H9 (cell line): ENCODE measurements at regions not wholly inside any gene's neighbourhood (a gene's known extent, or its start where the extent isn't known, plus 50 kb on each side); places are given as distances from the start of the nearest gene placed in this dataset.

Source experiments
- DNase-seq: peaks from one replicate; pipeline ENCODE4 v3.0.0-alpha.2; 2017
- H2AFZ ChIP-seq: one replicate; pipeline ENCODE4 v1.6.1; 2013; ENCODE audit warnings: mild to moderate bottlenecking, low read length, control low read depth, moderate library complexity
- H2AK5ac ChIP-seq: 2 replicates; pipeline ENCODE4 v1.6.1; 2013; ENCODE audit warnings: low read length, control low read depth, mixed read lengths; ENCODE audit not compliant: insufficient read length
- H2BK120ac ChIP-seq: one replicate; pipeline ENCODE4 v1.6.1; 2013; ENCODE audit warnings: low read depth, mild to moderate bottlenecking, low read length, control low read depth, inconsistent platforms; ENCODE audit not compliant: poor library complexity, severe bottlenecking
- H2BK12ac ChIP-seq: 2 replicates; pipeline ENCODE4 v1.6.1; 2013; ENCODE audit warnings: low read length, control low read depth, mixed read lengths, low read depth; ENCODE audit not compliant: insufficient read length
- H2BK15ac ChIP-seq: 2 replicates; pipeline ENCODE4 v1.6.1; 2013; ENCODE audit warnings: low read depth, low read length, control low read depth
- H2BK20ac ChIP-seq: one replicate; pipeline ENCODE4 v1.6.1; 2013; ENCODE audit warnings: low read depth, mild to moderate bottlenecking, low read length, control low read depth, inconsistent platforms; ENCODE audit not compliant: poor library complexity, severe bottlenecking
- H2BK5ac ChIP-seq: 2 replicates; pipeline ENCODE4 v1.6.1; 2013; ENCODE audit warnings: low read length, control low read depth, mixed read lengths; ENCODE audit not compliant: insufficient read length
- H3K14ac ChIP-seq: 2 replicates; pipeline ENCODE4 v1.6.1; 2013; ENCODE audit warnings: low read length, control low read depth; ENCODE audit not compliant: insufficient read depth
- H3K18ac ChIP-seq: 2 replicates; pipeline ENCODE4 v1.6.1; 2013; ENCODE audit warnings: low read depth, mild to moderate bottlenecking, mixed read lengths, low read length, control low read depth; ENCODE audit not compliant: insufficient read length
- H3K23ac ChIP-seq: 2 replicates; pipeline ENCODE4 v1.6.1; 2013; ENCODE audit warnings: low read length, control low read depth, mixed read lengths, low read depth; ENCODE audit not compliant: insufficient read length
- H3K23me2 ChIP-seq: 2 replicates; pipeline ENCODE4 v1.6.1; 2013; ENCODE audit warnings: low read depth, mild to moderate bottlenecking, mixed read lengths, low read length, control low read depth; ENCODE audit not compliant: insufficient read length, poor library complexity, severe bottlenecking
- H3K27ac ChIP-seq: 2 replicates; pipeline ENCODE4 v1.5.1; 2013; ENCODE audit warnings: low read length, control low read depth, mixed read lengths, low read depth; ENCODE audit not compliant: insufficient read length
- H3K27me3 ChIP-seq: 2 replicates; pipeline ENCODE4 v1.6.1; 2013; ENCODE audit warnings: low read length, control low read depth, inconsistent platforms; ENCODE audit not compliant: insufficient read depth
- H3K4ac ChIP-seq: 2 replicates; pipeline ENCODE4 v1.6.1; 2013; ENCODE audit warnings: low read depth, mild to moderate bottlenecking, control low read depth, inconsistent platforms, low read length, moderate library complexity
- H3K4me1 ChIP-seq: 2 replicates; pipeline ENCODE4 v1.6.1; 2013; ENCODE audit warnings: low read length, control low read depth, inconsistent platforms; ENCODE audit not compliant: insufficient read depth
- H3K4me2 ChIP-seq: 2 replicates; pipeline ENCODE4 v1.6.1; 2013; ENCODE audit warnings: low read length, control low read depth, mixed read lengths; ENCODE audit not compliant: insufficient read length, insufficient read depth
- H3K56ac ChIP-seq: 2 replicates; pipeline ENCODE4 v1.6.1; 2013; ENCODE audit warnings: low read depth, mild to moderate bottlenecking, mixed read lengths, low read length, control low read depth; ENCODE audit not compliant: insufficient read length
- H3K79me1 ChIP-seq: 2 replicates; pipeline ENCODE4 v1.6.1; 2013; ENCODE audit warnings: low read depth, mild to moderate bottlenecking, moderate library complexity, low read length, control low read depth, inconsistent platforms; ENCODE audit not compliant: insufficient read depth, poor library complexity, severe bottlenecking
- H3K79me2 ChIP-seq: 2 replicates; pipeline ENCODE4 v1.6.1; 2013; ENCODE audit warnings: low read length, control low read depth, inconsistent platforms; ENCODE audit not compliant: insufficient read depth
- H3K9ac ChIP-seq: 2 replicates; pipeline ENCODE4 v1.6.1; 2013; ENCODE audit warnings: low read length, control low read depth, mixed read lengths; ENCODE audit not compliant: insufficient read length; ENCODE audit errors: extremely low read depth
- H3K9me3 ChIP-seq: one replicate; pipeline ENCODE4 v1.6.1; 2013; ENCODE audit warnings: low read depth, low read length, inconsistent platforms; ENCODE audit not compliant: control insufficient read depth
- H3T11ph ChIP-seq: one replicate; pipeline ENCODE4 v1.6.1; 2013; ENCODE audit warnings: mild to moderate bottlenecking, low read length, control low read depth, inconsistent platforms
- H4K20me1 ChIP-seq: one replicate; pipeline ENCODE4 v1.6.1; 2013; ENCODE audit not compliant: control insufficient read depth, insufficient read length, insufficient read depth
- H4K5ac ChIP-seq: 2 replicates; pipeline ENCODE4 v1.6.1; 2013; ENCODE audit warnings: low read depth, mild to moderate bottlenecking, mixed read lengths, low read length, control low read depth; ENCODE audit not compliant: insufficient read length
- H4K8ac ChIP-seq: replicated peaks from 2 replicates; pipeline ENCODE4 v1.6.1; 2013; ENCODE audit warnings: low read length, control low read depth, mixed read lengths, low read depth; ENCODE audit not compliant: insufficient read length
- H4K91ac ChIP-seq: 2 replicates; pipeline ENCODE4 v1.6.1; 2013; ENCODE audit warnings: low read depth, mild to moderate bottlenecking, moderate library complexity, mixed read lengths, low read length, control low read depth; ENCODE audit not compliant: insufficient read length
- H3K27ac Mint-ChIP-seq, 3 experiments: 2 replicates in 2 of 3; 3 replicates in 1 of 3; pipeline ENCODE4 v1.8.0; 2020 to 2021; ENCODE audit warnings: mixed read lengths in 3 of 3, mild to moderate bottlenecking in 1 of 3, moderate library complexity in 1 of 3
- H3K27me3 Mint-ChIP-seq: 2 replicates; pipeline ENCODE4 v1.8.0; 2021; ENCODE audit warnings: low read depth, mild to moderate bottlenecking, moderate library complexity, mixed read lengths
- H3K36me3 Mint-ChIP-seq, 3 experiments: 2 replicates in 2 of 3; 3 replicates in 1 of 3; pipeline ENCODE4 v1.8.0; 2020 to 2021; ENCODE audit warnings: low read depth in 3 of 3, mixed read lengths in 3 of 3; ENCODE audit not compliant: insufficient read depth in 1 of 3
- H3K4me1 Mint-ChIP-seq, 2 experiments: 2 replicates each; pipeline ENCODE4 v1.8.0; 2020; ENCODE audit warnings: mixed read lengths in 2 of 2
- H3K4me3 Mint-ChIP-seq, 2 experiments: 2 replicates in 1 of 2; 3 replicates in 1 of 2; pipeline ENCODE4 v1.8.0; 2020 to 2021; ENCODE audit warnings: mild to moderate bottlenecking in 2 of 2, mixed read lengths in 2 of 2, moderate library complexity in 1 of 2
- H3K9me3 Mint-ChIP-seq, 2 experiments: 2 replicates in 1 of 2; 3 replicates in 1 of 2; pipeline ENCODE4 v1.8.0; 2020; ENCODE audit warnings: mild to moderate bottlenecking in 2 of 2, mixed read lengths in 2 of 2, moderate library complexity in 1 of 2
- CTCF ChIP-seq: fragments of 200-600 bp; sonication (generic); conservative IDR thresholded peaks from 3 replicates; pipeline ENCODE4 v1.8.0; 2021; ENCODE audit warnings: antibody characterized with exemption, mild to moderate bottlenecking
- whole genome bisulfite sequencing: extraction: QIAGEN DNeasy Blood & Tissue Kit; methylation state at CpG from one replicate; pipeline ENCODE4 v1.1.7; 2013; ENCODE audit warnings: missing lambda C conversion rate, low lambda C conversion rate, mixed read lengths; ENCODE audit not compliant: insufficient read length; ENCODE audit errors: extremely low coverage; 5-methylcytosine and 5-hydroxymethylcytosine counted together

DNA sequence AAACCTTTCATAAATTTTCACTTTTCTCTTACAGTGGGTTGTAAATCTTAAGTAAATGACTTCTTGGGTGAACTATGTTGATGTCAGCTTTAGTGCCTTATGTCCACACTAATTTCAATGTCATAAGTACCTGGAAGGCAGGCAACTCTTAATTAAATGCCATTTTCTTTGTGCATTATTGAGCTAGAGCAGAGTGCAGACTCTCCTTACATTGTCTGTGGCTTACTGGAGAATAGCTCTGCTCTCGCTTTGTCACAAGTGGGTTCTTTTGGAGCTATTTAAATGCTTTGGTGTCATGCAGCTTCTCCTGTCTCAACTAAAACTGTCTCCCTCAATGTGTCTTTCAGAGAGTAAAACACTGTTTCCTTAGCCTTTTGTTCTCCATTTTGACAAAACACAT lies 411.6 kb downstream of the STIM2 start:
- H3K14ac ChIP-seq: no peak overlapping the region
- no peaks in the 10 kb centered on the region for H3K27me3 Mint-ChIP-seq
- H3K4me1 ChIP-seq: no peaks in the 10 kb centered on the region; the same call in 1 of the 2 replicates
- no peak overlapping the region for H2BK120ac ChIP-seq
- H4K91ac ChIP-seq: no peak overlapping the region
- no peak overlapping the region for H2AFZ ChIP-seq
- no peak overlapping the region for H3K9ac ChIP-seq
- H4K5ac ChIP-seq: no peak overlapping the region
- H4K8ac ChIP-seq: no peak overlapping the region
- no peaks in the 10 kb centered on the region for H3K79me2 ChIP-seq
- H3K27ac ChIP-seq: no peak overlapping the region
- H3K27me3 ChIP-seq: no peaks in the 10 kb centered on the region
- no peaks in the 10 kb centered on the region for H3K23me2 ChIP-seq
- H2BK12ac ChIP-seq: no peak overlapping the region
- H3K79me1 ChIP-seq: no peaks in the 10 kb centered on the region
- H3K9me3 Mint-ChIP-seq: no peaks in the 10 kb centered on the region
- no peaks in the 10 kb centered on the region for H4K20me1 ChIP-seq
- H3K36me3 Mint-ChIP-seq: no peaks in the 10 kb centered on the region
- peaks cover 21 to 24% of the 10 kb centered on the region in 2 experiments for H3K4me1 Mint-ChIP-seq
- no peak overlapping the region for H3K27ac Mint-ChIP-seq
- no peak overlapping the region for H3K23ac ChIP-seq
- no CpG with 5 or more reads among the region's 1 CpG for WGBS
- H2BK5ac ChIP-seq: no peak overlapping the region
- no peak overlapping the region for H2BK15ac ChIP-seq
- no peaks in the 10 kb centered on the region for H3K9me3 ChIP-seq
- no peak overlapping the region for H3K4ac ChIP-seq
- TF ChIP-seq CTCF: no peak
- no peak overlapping the region for H3K56ac ChIP-seq
- H2AK5ac ChIP-seq: no peak overlapping the region
- no peak overlapping the region for H3T11ph ChIP-seq
- H3K4me3 Mint-ChIP-seq: no peak overlapping the region
- no peak overlapping the region for H2BK20ac ChIP-seq
- H3K18ac ChIP-seq: no peak overlapping the region
- no peak for DNase-seq
- no peak overlapping the region for H3K4me2 ChIP-seq
